ENCODE measurements at regions not wholly inside any gene's neighbourhood (a gene's known extent, or its start where the extent isn't known, plus 50 kb on each side); places are given as distances from the start of the nearest gene placed in this dataset.

DNA sequence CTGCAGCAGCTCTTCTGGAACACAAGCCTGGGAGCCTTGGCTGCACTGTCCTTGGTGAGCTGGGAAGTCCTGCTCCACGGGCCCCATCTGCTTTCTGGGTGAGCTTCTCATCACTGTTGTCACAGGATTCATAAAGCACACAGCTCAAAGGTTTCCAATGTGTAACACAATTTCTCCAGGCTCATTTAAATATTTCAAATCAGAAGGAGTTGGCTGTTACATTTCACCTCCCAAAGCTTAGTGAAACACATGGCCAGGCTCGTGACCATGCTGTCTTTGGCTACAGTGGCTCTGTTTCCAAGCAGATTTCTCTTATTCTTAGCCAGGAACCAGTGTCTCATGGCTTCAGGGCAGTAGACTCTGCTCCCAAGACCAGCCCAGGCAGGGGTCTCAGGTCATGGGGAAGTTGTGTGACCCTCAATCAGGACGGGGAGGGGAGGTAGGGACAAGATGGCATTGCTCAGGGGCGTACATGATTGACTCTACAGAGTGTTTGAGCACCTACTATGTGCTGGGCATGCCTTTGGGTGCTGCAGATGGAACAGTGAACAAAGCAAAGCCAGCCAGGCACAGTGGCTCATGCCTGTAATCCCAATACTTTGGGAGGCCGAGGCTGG, 353.0 kb downstream of the NPHP4 start:
- Histone ChIP-seq H3K27me3 (ENCODE audit: control insufficient read depth, insufficient read depth, low read length) (no peaks in the 10 kb centered on the region), H3K4me1 (ENCODE audit: control insufficient read depth, low read depth, low read length) (no peaks in the 10 kb centered on the region), H3K9ac (ENCODE audit: low read length) (no peak overlapping the region), H3K9me3 (ENCODE audit: control insufficient read depth, low read depth, low read length) (no peaks in the 10 kb centered on the region), H3K36me3 (ENCODE audit: control insufficient read depth, low read depth, low read length) (no peaks in the 10 kb centered on the region), H3K27ac (ENCODE audit: low read length) (no peak overlapping the region), H3K4me3 (ENCODE audit: low read length) (no peak overlapping the region)

DNA sequence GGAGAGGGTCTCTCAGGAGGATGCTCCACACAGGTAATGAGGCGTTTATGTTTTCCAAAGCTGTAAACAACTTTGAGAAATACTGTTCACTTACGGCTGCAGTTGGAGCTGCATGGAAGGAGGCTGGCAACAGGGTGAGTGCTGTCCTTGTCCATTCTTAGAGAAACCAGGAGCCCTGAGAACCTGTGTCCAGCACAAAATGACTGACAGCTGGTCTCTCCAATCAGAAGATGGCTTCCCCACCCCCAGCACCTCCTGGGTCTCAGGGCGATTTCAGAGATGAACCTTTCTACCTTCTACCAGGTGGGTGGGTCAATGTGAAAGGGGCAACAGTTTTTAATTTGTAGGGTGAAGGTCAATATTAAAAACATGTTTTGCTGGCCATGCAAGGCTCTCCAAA, 353.6 kb downstream of the NPHP4 start:
- Histone ChIP-seq H3K9me3 (ENCODE audit: control insufficient read depth, low read depth, low read length) (no peaks in the 10 kb centered on the region), H3K9ac (ENCODE audit: low read length) (no peak overlapping the region), H3K27me3 (ENCODE audit: control insufficient read depth, insufficient read depth, low read length) (no peaks in the 10 kb centered on the region), H3K4me3 (ENCODE audit: low read length) (no peak overlapping the region), H3K27ac (ENCODE audit: low read length) (no peak overlapping the region), H3K4me1 (ENCODE audit: control insufficient read depth, low read depth, low read length) (no peaks in the 10 kb centered on the region), H3K36me3 (ENCODE audit: control insufficient read depth, low read depth, low read length) (no peaks in the 10 kb centered on the region)

DNA sequence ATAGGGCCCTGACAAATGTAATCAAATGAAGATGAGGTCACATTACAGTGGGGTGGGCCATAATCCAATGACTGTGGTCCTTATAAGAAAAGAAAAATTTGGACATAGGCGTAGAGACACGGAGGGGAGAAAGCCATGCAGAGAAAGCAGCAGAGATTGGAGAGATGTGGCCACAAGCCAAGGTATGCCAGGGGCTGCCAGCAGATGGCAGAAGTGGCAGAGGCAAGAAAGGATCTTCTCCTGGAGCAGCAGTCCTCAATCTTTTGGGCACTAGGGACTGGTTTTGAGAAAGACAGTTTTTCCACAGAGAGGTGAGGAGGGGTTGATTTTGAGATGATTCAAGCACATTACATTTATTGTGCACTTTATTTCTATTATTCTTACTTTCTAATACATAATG, 355.1 kb downstream of the NPHP4 start:
- H3K36me3 ChIP-seq (ENCODE audit: control insufficient read depth, low read depth, low read length) = no peaks in the 10 kb centered on the region
- H3K9ac ChIP-seq (ENCODE audit: low read length) = no peak overlapping the region
- no peaks in the 10 kb centered on the region for H3K27me3 ChIP-seq (ENCODE audit: control insufficient read depth, insufficient read depth, low read length)
- H3K4me1 ChIP-seq (ENCODE audit: control insufficient read depth, low read depth, low read length) = no peaks in the 10 kb centered on the region
- H3K27ac ChIP-seq (ENCODE audit: low read length) = no peak overlapping the region
- no peaks in the 10 kb centered on the region for H3K9me3 ChIP-seq (ENCODE audit: control insufficient read depth, low read depth, low read length)
- H3K4me3 ChIP-seq (ENCODE audit: low read length) = no peak overlapping the region

DNA sequence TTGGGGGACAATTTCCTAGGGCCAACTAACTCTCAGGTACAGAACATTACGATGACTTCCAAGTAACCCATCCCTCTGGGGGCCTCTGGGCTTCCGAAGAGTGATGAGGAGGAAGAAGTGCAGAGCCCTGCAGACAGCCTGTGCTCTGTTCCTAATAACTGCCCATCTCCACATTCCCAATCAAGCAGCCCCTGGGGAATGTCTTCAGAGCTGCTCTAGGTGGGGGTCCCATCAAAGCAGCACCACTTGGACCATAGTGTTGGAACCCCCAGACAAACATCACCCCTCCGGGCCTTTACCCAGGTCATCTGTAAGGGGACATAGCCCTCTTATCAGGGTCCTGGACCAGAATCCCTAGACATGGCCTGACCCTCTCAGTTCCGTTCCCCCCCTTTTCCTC, 357.3 kb downstream of the NPHP4 start:
- Histone ChIP-seq H3K4me1 (ENCODE audit: control insufficient read depth, low read depth, low read length) (no peaks in the 10 kb centered on the region), H3K36me3 (ENCODE audit: control insufficient read depth, low read depth, low read length) (no peaks in the 10 kb centered on the region), H3K4me3 (ENCODE audit: low read length) (no peak overlapping the region), H3K9ac (ENCODE audit: low read length) (no peak overlapping the region), H3K27me3 (ENCODE audit: control insufficient read depth, insufficient read depth, low read length) (no peaks in the 10 kb centered on the region), H3K9me3 (ENCODE audit: control insufficient read depth, low read depth, low read length) (no peaks in the 10 kb centered on the region), H3K27ac (ENCODE audit: low read length) (no peak overlapping the region)

DNA sequence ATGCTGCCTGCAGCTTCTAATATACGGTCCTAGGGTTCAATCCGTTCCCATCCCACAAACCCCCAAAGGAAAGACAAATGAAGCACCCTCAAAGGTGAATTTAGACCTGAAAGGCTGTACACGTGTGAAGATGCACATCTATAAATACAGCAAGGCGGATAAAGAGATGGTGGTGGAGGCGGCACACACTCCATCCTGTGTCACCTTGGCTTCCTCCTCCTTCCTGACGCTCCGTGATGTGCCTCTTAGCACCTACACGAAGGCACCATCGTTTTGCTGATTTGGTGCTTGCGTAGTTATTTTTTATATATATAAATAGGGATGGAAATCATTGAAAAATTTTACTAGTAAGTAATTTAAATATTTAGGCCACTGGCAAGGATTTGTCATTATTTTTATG, 359.4 kb downstream of the NPHP4 start:
- Histone ChIP-seq H3K27ac (ENCODE audit: low read length) (no peak overlapping the region), H3K9me3 (ENCODE audit: control insufficient read depth, low read depth, low read length) (no peaks in the 10 kb centered on the region), H3K4me3 (ENCODE audit: low read length) (no peak overlapping the region), H3K27me3 (ENCODE audit: control insufficient read depth, insufficient read depth, low read length) (no peaks in the 10 kb centered on the region), H3K36me3 (ENCODE audit: control insufficient read depth, low read depth, low read length) (no peaks in the 10 kb centered on the region), H3K9ac (ENCODE audit: low read length) (no peak overlapping the region), H3K4me1 (ENCODE audit: control insufficient read depth, low read depth, low read length) (no peaks in the 10 kb centered on the region)

DNA sequence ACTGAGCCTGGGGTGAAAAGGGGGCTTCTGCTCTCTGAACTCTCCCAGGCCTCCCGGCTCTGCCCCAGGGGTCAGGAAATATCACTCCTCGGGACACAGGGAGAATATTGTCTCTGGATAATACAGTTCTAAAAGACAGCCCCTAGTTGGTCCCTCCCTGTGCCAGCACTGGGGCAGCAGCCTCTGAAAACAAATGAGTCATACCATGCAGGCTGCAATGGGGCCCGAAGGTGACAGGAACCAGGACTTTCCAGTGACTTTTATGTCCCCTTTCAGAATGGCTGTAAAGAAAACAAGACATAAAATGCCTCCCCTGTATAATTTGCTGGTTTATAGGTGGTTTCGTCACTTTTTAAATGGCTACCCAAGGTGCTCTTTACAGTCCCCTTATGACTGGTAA, 360.0 kb downstream of the NPHP4 start:
- Histone ChIP-seq H3K27ac (ENCODE audit: low read length) (no peak overlapping the region), H3K27me3 (ENCODE audit: control insufficient read depth, insufficient read depth, low read length) (no peaks in the 10 kb centered on the region), H3K36me3 (ENCODE audit: control insufficient read depth, low read depth, low read length) (no peaks in the 10 kb centered on the region), H3K9me3 (ENCODE audit: control insufficient read depth, low read depth, low read length) (no peaks in the 10 kb centered on the region), H3K9ac (ENCODE audit: low read length) (no peak overlapping the region), H3K4me1 (ENCODE audit: control insufficient read depth, low read depth, low read length) (no peaks in the 10 kb centered on the region), H3K4me3 (ENCODE audit: low read length) (no peak overlapping the region)

DNA sequence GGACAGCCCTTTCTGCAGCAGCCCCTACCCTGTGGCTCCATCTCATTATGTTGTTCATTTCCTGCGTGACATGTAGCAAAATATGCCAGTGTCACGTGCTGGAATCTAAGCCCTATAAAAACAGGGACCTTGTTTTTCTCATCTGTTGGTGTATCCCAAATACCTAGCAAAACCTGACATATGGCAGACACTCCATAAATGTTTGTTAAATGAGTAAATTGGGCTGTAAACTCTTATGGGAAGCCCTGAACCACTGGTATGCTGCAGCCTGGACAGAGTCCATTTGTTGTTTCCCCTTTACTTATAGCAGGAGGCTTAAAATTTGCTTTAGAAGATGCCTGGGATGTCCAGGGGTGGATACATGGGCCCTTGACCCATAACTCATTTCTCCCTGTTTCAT, 363.8 kb downstream of the NPHP4 start:
- Histone ChIP-seq H3K9me3 (ENCODE audit: control insufficient read depth, low read depth, low read length) (no peaks in the 10 kb centered on the region), H3K4me1 (ENCODE audit: control insufficient read depth, low read depth, low read length) (no peaks in the 10 kb centered on the region), H3K27me3 (ENCODE audit: control insufficient read depth, insufficient read depth, low read length) (no peaks in the 10 kb centered on the region), H3K4me3 (ENCODE audit: low read length) (no peak overlapping the region), H3K9ac (ENCODE audit: low read length) (no peak overlapping the region), H3K36me3 (ENCODE audit: control insufficient read depth, low read depth, low read length) (no peaks in the 10 kb centered on the region), H3K27ac (ENCODE audit: low read length) (no peak overlapping the region)

DNA sequence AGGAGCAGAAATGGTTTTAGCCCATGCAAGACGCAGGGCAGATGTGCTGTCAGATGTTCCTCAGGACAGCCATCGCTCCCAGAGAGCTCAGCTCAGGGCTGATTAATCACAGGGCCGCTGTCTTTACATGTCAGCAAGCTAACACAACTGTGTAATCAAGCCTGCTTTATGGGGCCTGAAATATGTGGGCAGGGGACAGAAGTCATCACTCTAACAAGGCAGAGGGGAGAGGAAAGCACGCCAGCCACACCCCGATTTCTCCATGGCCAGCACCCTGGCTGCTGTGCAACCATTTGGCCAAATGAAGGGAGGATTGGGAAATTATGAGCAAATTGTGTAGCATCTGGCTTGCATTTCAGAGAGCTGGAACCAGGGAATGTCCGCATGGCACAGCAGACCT, 368.8 kb downstream of the NPHP4 start:
- H3K4me3 ChIP-seq (ENCODE audit: low read length) = no peak overlapping the region
- H3K9ac ChIP-seq (ENCODE audit: low read length) = no peak overlapping the region
- H3K9me3 ChIP-seq (ENCODE audit: control insufficient read depth, low read depth, low read length) = no peaks in the 10 kb centered on the region
- no peaks in the 10 kb centered on the region for H3K27me3 ChIP-seq (ENCODE audit: control insufficient read depth, insufficient read depth, low read length)
- no peaks in the 10 kb centered on the region for H3K4me1 ChIP-seq (ENCODE audit: control insufficient read depth, low read depth, low read length)
- no peak overlapping the region for H3K27ac ChIP-seq (ENCODE audit: low read length)
- no peaks in the 10 kb centered on the region for H3K36me3 ChIP-seq (ENCODE audit: control insufficient read depth, low read depth, low read length)

DNA sequence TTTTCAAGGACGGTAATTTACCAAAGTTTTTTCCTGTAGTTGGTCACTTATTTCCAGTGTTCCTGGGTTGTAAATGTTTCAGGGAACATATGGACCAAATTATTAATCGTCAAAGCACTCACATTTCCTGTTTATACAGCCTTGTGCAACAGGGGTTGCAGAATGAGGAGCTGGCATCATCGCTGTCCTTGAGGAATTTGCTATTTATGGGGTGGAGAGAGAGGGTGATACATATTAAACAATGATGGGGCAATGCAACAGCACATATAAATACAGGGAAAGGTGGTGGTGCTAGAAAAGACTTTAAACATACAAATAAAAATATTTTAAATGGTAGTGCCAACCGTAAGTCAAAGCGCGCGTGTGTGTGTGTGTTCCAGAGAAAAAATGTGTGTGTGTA, 369.8 kb downstream of the NPHP4 start:
- no peaks in the 10 kb centered on the region for H3K36me3 ChIP-seq (ENCODE audit: control insufficient read depth, low read depth, low read length)
- no peaks in the 10 kb centered on the region for H3K9me3 ChIP-seq (ENCODE audit: control insufficient read depth, low read depth, low read length)
- no peak overlapping the region for H3K27ac ChIP-seq (ENCODE audit: low read length)
- H3K4me1 ChIP-seq (ENCODE audit: control insufficient read depth, low read depth, low read length) = no peaks in the 10 kb centered on the region
- H3K9ac ChIP-seq (ENCODE audit: low read length) = no peak overlapping the region
- H3K4me3 ChIP-seq (ENCODE audit: low read length) = no peak overlapping the region
- H3K27me3 ChIP-seq (ENCODE audit: control insufficient read depth, insufficient read depth, low read length) = no peaks in the 10 kb centered on the region

DNA sequence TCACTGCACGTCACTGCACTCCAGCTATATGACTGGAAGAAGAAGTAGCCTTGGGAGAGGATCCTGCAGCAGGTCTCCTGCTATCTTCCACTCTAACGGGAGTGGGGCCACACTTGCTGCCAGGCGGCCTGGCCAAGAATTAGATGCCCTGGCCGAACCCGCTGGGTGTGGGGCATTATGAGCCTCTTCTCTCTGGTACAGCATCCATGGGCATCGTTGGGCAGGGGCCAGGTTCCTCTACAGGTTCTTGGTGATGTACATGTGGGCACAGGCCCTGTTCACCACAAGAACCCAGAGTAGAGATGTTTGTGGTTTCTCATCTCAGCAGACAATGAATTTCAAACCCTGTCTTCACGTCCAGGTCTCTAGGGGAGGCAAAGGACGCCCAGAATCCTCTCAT, 370.5 kb downstream of the NPHP4 start:
- H3K36me3 ChIP-seq (ENCODE audit: control insufficient read depth, low read depth, low read length) = no peaks in the 10 kb centered on the region
- no peak overlapping the region for H3K9ac ChIP-seq (ENCODE audit: low read length)
- no peaks in the 10 kb centered on the region for H3K27me3 ChIP-seq (ENCODE audit: control insufficient read depth, insufficient read depth, low read length)

DNA sequence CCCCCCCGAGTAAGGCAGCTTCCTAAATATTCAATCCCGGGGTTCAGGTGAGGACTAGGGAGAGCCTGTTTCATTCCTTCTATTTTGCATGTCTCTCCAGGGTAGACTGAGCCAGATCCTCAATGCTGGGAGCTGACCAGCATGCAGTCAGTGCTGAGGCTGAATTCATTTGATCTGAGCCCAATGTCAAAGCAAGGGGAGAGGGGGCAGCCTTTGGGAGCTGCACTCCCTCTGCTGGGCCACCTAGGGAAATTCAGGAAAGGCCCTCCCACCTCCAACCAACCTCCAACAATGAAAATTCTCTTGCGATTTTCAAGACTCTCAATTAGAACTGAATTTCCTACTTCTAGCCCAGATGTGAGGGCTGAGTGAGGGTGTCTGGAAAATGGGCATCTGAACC, 371.2 kb downstream of the NPHP4 start:
- H3K4me1 ChIP-seq (ENCODE audit: control insufficient read depth, low read depth, low read length) = no peaks in the 10 kb centered on the region
- H3K36me3 ChIP-seq (ENCODE audit: control insufficient read depth, low read depth, low read length) = no peaks in the 10 kb centered on the region
- no peak overlapping the region for H3K9ac ChIP-seq (ENCODE audit: low read length)
- H3K9me3 ChIP-seq (ENCODE audit: control insufficient read depth, low read depth, low read length) = no peaks in the 10 kb centered on the region
- no peak overlapping the region for H3K27ac ChIP-seq (ENCODE audit: low read length)
- H3K27me3 ChIP-seq (ENCODE audit: control insufficient read depth, insufficient read depth, low read length) = no peaks in the 10 kb centered on the region
- no peak overlapping the region for H3K4me3 ChIP-seq (ENCODE audit: low read length)

More for the DNA sequence above, 370.5 kb downstream of the NPHP4 start:
- Histone ChIP-seq H3K4me3 (ENCODE audit: low read length) (no peak overlapping the region), H3K9me3 (ENCODE audit: control insufficient read depth, low read depth, low read length) (no peaks in the 10 kb centered on the region), H3K4me1 (ENCODE audit: control insufficient read depth, low read depth, low read length) (no peaks in the 10 kb centered on the region), H3K27ac (ENCODE audit: low read length) (no peak overlapping the region)

DNA sequence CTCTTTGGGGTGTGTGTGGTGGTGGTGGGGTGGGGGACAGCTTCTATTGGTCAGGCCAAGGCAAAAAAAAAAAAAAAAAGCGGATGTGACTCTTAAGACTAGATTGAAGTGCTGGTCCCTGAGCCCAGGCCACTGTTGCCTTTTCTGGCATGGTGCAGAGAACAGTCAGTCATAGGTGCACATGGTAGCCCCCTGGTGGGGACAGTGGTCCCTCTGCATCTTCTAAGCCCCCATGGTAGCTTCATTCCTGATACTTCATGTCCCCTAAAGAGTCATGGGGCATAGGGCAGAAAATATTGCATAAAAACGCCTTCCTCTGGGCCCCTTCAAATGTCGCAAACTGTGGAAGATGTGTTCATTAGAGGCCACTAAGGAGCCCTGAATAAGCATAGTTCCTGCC, 371.8 kb downstream of the NPHP4 start:
- H3K4me1 ChIP-seq (ENCODE audit: control insufficient read depth, low read depth, low read length) = no peaks in the 10 kb centered on the region
- no peak overlapping the region for H3K27ac ChIP-seq (ENCODE audit: low read length)
- H3K27me3 ChIP-seq (ENCODE audit: control insufficient read depth, insufficient read depth, low read length) = no peaks in the 10 kb centered on the region
- no peaks in the 10 kb centered on the region for H3K9me3 ChIP-seq (ENCODE audit: control insufficient read depth, low read depth, low read length)
- H3K9ac ChIP-seq (ENCODE audit: low read length) = no peak overlapping the region
- no peaks in the 10 kb centered on the region for H3K36me3 ChIP-seq (ENCODE audit: control insufficient read depth, low read depth, low read length)
- H3K4me3 ChIP-seq (ENCODE audit: low read length) = no peak overlapping the region
